HG03064 (cell line): ENCODE measurements at regions not wholly inside any gene's neighbourhood (a gene's known extent, or its start where the extent isn't known, plus 50 kb on each side); places are given as distances from the start of the nearest gene placed in this dataset.

Source experiments
- ATAC-seq: cut with Tn5 transposase; IDR thresholded peaks from one replicate; pipeline ENCODE4 v1.9.1; 2021; ENCODE audit warnings: low read depth; ENCODE audit not compliant: unreplicated experiment

DNA sequence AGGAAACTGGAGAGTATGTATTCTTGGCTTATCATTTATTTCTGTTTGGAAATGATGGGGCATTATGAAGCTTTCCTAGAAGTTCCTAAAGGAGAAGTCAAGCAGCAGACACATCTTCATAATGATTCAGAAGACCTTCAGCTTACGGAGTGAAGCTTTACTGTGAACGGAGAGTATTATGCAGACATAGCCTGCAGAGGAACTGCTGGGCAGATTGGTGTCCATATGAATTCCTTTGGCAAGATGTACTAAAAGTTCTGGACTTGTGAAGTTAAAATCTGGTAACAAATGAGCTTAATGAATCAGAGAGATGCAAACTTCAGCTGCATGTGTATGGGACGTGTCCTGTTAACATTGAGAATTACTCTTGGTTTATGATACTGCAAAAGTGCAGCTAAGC is 60.1 kb downstream of the NABP1 start:
- ATAC-seq = no peak

DNA sequence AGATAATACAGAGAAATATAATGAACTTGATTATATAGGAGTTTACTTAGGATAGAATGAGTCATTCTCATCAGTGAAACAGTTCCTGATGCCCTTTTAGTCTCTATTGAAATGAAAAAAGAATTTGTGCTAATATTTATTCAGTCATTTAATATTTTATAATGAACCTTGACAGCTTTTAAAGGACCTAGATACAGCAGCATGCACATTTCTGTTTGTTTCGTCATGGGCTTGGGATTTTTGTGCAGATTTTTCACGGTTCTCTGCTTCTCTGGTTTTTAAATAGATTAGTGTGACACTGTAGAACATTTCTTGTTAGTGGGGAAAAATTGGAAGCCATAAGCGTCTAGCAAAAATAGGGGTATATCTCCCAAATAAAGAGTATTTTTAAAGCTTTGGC is 60.7 kb downstream of the NABP1 start:
- no peak for ATAC-seq

DNA sequence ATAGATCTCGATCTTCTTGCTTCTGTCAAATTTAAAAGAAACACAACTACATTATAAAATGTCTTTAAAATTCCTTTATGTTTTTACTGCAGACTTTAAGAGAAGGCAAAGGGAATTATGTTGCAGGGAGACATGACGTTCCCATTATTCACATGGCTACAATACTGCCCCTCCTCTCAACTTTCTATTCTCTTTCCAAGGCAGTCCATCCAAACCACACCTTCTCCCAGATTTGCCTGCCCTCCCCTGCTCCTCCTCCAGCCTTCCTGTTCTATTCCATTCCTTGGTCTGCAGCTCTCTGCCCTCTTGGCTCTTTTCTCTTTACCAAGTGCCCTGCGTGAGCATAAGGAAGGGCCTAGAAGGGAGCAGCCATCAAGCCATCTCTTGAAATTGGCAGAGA is 61.3 kb downstream of the NABP1 start:
- ATAC-seq = no peak

DNA sequence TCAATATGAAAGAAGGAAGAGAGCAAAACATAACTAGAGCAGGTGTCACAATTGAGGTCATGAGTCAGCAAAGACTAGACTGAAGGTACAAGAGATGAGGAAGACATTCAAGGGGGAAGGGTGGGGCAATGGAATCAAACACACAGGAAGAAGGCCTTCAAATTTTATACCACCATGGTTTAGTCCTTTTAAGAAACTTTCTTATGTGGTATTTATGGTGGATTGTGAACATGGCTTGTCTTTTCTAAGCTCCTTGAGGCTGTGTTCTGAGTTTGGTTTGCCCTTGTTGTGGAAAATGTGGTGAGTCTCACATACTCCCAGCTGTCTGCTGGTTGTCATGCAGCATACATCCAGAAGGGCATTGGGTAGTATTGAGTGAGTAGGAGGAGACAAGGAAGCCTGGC is 62.1 kb downstream of the NABP1 start:
- ATAC-seq = peak; percentile 93

DNA sequence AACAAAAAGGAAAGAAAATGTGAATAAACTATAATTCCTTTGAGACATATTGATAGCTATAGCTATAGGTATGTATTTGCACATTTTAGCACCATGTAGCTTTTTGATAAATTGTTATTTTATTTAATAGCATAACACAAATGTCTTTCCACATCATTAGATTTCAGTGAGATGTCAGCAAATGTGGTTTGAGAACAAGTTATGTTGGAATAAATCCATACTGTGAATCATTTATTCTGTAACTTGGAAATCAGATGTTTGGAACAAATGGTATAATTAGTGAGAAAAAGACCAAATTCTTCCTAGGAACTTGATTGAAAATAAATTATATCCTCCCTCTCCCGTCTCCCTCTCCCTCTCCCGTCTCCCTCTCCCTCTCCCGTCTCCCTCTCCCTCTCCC is 62.8 kb downstream of the NABP1 start:
- ATAC-seq = no peak

DNA sequence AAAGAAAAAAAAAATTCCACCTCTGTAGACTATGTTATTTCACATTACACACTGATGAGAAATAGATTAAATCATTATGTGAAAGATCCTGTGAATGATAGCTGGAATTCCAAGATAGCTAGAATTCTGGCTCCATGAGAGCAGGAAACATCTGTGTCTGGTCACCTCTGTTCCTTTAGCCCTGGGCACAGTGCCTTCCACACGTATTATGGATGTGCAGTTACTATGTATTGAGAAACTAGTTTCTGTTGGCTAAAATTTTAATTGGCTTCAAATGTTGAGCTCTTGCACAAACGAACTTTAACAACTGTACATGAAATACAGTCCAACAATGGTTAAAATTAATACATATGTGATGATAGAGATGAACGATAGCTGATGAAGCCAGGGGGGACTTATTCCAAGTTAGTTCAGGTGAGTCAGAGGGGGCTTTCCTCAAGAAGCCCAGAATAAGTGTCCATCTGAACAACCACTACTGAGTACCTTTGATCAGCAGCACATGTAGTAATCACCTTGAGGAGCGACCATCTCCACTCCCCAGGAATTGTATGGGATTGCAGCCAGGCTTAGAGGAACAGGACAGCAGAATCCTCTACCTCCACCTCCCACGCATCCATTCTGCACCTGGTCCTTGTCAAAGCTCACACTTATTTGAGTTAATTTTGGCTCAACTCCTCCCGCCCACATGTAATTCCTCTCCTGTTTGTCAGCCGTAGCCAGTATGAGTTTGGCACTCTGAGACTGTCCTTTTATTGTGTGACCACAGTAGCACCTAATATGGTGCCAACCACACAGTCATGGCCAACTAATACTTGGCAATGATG is 68.6 kb downstream of the NABP1 start:
- ATAC-seq = no peak

DNA sequence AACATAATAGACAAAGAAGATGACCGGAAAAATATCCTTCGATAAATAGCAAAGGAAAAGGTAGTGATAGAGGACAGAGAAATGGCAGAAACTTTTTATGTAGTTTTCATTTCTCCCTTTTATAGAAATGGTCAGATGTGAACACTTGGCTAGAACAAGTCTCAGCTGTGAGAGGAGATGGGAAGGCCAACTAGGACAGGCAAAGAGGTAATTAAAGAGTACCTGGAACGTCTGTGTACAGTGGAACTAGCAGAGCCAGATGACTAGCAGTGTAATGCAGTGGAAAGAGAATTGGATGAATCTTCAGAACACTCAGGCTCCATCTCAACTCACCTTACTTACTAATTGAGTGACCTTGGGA is 69.2 kb downstream of the NABP1 start:
- ATAC-seq = no peak

DNA sequence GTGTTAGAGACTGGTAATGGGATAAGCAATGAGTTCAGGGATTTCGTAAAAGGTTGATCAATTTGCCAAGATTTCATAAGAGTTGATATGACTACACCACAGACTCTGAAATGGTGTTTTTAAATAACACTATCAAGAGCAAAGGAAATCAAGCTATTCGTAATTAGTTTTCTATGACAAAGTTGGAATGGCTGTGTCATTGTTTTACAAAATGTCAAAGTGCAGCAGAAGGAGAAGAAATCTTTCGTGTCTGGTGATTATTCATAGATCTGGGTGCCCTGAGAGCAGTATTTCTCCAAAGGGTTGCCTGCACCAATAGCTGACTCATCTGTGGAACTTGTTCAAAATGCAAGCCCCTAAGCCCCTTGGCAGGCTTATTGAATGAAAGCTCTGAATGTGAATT is 70.1 kb downstream of the NABP1 start:
- ATAC-seq = peak; percentile 28

DNA sequence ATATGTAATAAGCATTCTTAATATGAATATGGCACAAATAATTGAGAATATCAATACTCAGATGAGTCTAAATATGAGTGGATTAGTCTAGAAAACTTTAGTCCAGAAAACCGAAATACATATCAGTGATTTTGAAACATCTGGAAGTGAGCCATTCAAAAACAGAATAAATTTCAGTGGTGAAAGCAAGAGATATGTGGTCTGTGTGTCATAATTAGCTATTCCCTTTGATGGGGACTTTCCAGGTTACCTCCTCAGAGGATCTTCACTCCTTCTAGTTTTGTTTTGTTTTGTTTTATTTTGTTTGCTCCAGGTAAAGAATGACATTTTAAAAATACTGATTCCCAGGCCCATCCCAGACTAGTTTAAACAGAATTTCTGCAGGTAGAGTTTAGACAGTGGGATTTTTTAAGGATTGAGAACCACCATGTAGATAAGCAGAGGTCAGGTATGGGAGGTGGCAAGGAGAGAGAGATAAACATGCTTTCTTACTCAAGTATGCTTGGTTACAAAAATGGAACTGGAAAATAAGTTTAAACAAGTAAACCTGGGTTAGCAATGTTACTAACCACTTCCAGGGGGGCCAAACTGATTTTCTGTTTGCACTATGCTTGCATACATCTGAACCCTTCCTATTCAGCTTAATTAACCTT is 70.7 kb downstream of the NABP1 start:
- ATAC-seq = peak; percentile 82

DNA sequence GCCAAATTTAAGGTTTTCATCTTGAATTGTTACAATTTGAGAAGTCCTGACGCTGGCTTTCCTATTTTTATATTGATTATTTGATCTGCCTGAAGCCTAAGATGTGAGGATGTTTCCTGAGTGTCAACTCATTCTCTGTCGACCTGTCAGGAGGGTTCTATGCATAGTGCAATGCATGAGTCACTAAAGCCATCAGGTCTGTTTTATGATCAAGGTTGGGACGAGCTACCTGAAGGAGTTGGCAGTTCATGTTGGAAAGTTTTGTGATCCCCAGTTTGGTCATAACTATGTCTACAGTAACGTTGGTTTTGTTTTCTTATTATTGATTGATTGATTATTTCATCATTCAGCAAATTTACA is 71.2 kb downstream of the NABP1 start:
- ATAC-seq = peak; percentile 12

DNA sequence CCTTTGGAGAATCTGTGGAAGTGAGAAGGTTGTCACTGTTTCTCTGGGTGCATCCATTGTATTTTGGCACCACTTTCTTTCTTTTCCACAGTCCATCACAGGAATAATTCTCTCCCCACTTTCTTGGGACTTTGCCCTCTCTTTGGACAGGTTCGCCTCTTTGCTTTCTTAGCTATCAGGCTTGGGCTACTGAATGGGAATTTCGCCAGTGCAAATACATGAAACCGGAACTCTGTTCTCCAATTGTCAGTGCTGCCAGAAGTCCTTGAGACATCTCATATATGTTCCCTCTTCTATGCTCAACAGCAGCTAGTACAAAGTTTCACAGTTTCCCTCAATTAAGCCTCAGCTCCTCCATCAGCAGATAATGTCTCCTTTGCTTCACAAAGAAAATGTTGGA is 76.2 kb downstream of the NABP1 start:
- ATAC-seq = no peak

DNA sequence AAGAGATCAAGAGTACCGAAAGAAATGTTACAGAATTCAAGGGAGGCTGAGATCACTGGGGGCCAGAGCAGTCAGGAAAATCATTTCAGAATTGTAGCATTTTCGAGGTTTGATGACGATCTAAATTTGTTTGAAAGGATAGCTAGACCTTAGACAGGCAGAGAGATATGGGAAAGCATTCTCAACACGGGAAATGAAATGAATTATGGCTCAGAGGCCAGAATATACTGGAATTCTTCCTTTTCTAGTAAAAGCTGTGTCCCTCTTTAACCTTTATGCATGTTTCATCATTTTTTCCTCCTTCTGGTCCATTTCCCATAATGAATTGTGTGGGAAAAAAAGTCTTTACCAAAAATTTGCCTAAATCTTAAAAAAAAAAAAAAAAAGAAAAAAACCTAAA is 78.8 kb downstream of the NABP1 start:
- ATAC-seq = no peak

DNA sequence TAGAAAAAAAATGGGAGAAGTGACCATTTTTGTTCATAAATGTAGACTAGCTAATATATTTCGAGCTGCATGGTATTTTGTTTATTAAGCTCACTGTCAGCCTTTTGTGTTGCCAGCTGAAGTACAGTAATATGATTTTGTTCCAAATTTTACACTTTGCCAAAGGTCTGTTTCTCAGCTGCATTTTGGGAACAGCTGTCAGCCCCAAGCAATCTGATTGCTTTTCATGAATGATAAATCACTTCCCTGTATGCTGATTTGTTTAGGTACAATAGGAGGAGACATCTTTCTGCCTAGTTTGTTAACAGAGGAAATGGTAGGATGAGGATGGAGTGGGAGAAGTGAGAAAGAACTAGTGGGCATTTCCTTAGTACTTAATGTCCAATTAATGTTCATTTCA is 79.3 kb downstream of the NABP1 start:
- no peak for ATAC-seq

DNA sequence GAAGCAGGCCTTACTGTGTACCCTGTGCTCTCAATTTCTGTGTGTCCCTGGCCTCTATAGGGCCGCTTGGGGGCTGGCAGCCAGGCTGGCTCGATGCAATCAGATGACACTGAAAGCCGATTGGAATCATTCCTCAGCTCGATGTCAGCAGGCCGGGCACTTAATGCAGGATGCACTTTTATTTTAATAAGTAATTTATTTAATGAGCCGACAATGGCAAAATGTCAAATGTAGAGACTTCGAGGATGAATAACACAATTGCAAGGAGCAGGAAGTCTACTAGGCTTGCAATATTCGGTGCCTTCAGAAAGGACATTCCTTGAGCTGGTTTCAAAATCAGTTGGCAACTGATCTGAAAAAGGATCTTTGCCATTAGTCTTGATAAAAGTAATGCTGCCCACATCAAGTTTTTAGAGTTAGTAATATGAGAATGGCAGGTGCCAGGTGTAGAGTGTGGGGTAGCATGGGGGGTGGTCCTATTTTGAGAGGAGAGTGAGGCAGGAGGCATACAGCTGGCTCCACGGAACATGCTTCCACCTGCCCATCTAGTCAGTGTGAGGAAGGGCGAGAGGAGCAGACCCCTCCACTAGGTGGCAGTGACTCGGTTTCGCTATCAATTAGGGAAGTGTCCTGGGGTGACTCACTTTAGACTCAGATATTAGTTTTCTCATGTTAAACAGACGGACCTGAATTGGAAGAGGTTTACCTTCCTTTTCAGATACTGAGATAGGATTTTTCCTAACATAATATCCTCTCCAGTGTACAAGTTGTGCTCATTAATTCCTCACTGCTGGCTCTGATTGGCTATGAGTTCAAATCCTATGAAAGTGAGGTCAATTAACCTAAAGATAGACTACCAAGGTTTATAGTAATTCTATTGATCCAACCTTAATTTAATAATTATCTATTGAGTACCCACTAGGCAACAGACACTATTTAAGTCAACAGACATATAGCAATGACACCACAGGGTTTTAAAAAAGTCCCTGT is 80.9 kb downstream of the NABP1 start:
- ATAC-seq = peak; percentile 100

DNA sequence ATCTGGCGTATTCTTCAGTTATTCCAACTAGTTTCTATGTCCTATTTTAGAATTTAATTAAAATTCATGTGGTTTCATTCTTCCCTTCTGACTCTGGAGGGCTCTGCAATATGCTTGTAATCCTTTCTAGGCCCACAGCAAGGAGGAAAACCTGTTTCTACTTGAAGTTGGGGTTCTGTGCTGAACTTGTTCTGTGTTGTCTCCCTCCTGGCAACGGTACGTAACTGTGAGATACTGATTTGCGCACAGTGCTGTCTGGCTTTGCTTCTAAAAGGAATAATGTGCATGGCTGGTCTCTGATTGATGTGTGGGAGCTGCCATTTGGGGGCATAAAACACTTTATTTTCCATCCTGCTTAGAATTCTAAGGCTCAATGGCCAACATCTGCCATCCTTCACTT is 81.7 kb downstream of the NABP1 start:
- ATAC-seq = no peak

DNA sequence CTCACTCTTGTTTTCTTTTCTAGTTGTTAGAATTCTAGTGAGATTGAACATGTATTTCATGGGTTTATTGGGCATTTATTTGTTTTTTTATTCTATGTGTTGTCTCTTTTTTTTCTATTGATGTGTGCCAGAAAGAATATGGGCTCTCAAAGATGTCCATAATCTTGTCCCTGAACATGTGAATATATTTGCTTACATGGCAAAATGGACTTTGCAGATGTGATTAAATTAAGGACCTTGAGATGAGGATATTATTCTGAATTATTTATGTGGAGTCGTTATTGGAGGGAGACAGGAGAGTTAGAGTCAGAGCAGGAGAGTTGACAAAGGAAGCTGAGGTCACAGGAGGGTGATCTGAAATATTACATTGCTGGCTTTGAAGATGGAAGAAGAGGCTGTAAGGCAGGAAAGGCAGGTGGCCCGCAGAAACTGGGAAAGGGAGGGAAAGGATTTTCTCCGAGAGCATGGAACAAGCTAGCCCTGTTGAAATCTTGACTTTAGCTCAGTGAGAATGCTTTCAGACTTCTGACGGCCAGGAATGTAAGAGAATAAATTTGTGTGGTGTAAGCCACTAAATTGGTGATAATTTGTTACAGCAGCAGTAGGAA is 82.8 kb downstream of the NABP1 start:
- no peak for ATAC-seq

DNA sequence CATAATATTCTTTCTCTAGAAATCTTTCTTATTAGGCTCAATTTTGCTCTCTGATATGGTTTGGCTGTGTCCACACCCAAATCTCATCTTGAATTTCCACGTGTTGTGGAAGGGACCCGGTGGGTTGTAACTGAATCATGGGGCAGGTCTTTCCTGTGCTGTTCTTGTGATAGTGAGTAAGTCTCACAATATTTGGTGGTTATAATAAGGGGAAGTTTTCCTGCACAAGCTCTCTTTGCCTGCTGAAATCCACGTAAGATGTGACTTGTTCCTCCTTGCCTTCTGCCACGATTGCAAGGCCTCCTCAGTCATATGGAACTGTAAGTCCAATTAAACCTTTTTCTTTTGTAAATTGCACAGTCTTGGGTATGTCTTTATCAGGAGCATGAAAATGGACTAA is 73.8 kb downstream of the CAVIN2 start:
- ATAC-seq = no peak

DNA sequence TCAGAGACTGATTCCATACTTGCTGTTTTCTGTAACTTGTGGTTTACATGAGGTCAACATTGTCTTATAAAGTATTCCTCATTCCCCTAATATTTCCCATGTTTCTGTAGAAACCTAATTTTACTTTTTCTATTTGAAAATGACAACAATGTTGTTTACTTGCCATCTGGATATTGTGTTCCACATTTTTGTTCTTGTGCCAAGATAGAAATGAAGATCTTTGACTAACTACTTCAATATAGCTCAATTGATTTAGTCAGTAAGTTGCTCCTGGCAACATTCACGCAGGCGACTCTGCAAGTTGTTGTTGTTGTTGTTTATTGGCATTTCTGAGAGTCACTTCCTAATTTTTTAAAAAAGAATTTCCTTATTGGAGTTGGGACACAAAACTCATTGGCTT is 69.5 kb downstream of the CAVIN2 start:
- ATAC-seq = no peak

DNA sequence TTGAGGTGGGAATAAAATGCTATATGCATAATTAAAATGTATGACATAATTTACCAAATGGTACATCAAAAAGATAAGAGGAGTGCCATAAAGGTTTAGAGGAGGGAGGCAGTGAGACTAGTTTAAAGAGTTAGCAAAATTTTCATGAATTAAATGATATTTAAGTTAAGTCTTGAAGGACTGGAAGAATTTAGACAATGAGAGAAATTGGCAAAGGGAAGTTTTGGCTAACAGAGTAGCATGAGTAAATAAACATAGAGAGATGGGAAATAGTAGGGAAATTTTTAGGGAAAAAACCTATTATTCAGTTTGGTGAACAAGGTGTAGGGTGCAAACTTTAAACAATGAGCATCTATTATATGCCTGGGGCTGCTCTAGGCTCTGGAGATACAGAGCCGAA is 68.8 kb downstream of the CAVIN2 start:
- no peak for ATAC-seq

DNA sequence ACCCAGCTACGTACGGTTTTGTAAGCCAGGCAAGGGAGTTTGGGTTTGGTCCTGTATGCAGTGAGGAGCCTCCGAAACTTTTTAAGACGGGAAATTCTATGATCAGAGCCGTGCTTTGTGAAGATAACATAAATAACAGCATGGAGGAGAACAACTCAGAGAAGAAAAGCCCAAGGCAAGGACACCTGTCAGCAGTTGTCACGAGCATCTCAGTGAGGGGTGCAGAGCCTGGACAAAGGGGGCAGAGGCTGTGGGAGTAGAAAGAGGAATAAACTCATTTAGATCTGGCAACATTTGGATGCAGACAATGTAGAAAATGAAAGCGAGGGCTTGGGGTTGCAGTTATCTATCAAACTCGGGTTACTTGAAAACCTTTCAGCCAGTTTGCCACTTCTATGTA is 64.5 kb downstream of the CAVIN2 start:
- no peak for ATAC-seq

DNA sequence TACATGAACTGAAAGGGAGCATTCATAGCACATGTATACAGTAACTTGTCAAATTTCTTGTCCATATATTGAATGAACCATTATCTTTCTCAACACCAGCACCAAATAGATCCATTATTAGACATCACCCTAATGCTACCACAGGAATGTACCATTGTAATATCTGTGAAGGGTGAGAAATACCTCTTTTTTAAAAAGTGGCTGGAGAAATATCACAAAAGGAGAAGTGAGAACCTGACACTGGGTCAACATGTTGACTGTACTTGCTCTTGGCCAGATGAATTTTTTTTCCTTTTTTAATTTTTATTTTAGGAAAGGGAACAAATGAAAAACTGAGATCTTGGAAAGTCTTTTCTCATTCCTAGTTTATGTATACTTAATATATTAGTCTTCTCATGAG is 63.5 kb downstream of the CAVIN2 start:
- no peak for ATAC-seq
